GM06990 (cell line): ENCODE measurements at regions not wholly inside any gene's neighbourhood (a gene's known extent, or its start where the extent isn't known, plus 50 kb on each side); places are given as distances from the start of the nearest gene placed in this dataset.
"Not testable (repeated sequence)": the region's sequence is repeated elsewhere in the genome, so short reads cannot be mapped to it uniquely, and the experiment has no call there.

Source experiments
- DNase-seq: peaks from one replicate; pipeline ENCODE4 v3.0.0-alpha.2; 2011; ENCODE audit not compliant: insufficient read length; ENCODE audit errors: extremely low read depth
- H3K27me3 ChIP-seq: replicated peaks from 2 replicates; pipeline ENCODE4 v1.6.0; 2011; ENCODE audit warnings: low read length; ENCODE audit not compliant: control insufficient read depth, insufficient read depth
- H3K36me3 ChIP-seq: 2 replicates; pipeline ENCODE4 v1.5.1; 2011; ENCODE audit warnings: low read length; ENCODE audit not compliant: control insufficient read depth, insufficient read depth
- H3K4me3 ChIP-seq: replicated peaks from 2 replicates; pipeline ENCODE4 v1.5.1; 2011; ENCODE audit warnings: low read depth, mild to moderate bottlenecking, control low read depth, low read length
- TF ChIP-seq, protein P1 (sequence below): IDR thresholded peaks from 2 replicates; pipeline ENCODE4 v1.5.1; 2011; ENCODE audit warnings: low read length, control low read depth, mild to moderate bottlenecking, inconsistent platforms; ENCODE audit not compliant: insufficient read depth, poor library complexity, severe bottlenecking

DNA sequence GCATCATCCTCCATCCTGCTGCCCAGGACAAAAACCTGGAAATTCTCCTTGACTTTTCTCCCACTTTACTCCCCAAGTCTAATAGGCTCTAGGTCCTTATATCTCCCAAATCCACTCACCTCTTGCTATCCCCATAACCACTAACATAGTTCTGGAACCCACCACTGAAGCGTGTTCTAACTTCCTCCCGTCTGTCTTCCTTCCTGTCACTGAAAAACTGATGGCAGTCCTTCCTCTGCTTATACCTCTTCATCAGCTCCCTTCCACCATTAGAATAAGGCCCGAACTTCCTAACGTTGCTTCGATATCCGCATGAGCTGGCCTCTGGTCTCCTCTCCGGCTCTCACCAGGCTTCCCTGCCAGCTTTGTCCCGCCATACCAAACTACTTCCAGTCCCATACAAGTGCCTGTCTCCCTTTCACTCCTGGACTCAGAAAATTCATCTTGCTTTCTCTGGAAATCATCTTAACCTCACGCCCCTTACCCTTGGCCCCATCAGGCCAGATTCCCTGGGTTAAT, 63.0 kb upstream of the BCL2L14 start:
- H3K36me3 ChIP-seq = no peaks in the 10 kb centered on the region
- H3K4me3 ChIP-seq = no peak overlapping the region
- peak; percentile 30 for DNase-seq
- no peaks in the 10 kb centered on the region for H3K27me3 ChIP-seq
- TF ChIP-seq, protein P1, sequence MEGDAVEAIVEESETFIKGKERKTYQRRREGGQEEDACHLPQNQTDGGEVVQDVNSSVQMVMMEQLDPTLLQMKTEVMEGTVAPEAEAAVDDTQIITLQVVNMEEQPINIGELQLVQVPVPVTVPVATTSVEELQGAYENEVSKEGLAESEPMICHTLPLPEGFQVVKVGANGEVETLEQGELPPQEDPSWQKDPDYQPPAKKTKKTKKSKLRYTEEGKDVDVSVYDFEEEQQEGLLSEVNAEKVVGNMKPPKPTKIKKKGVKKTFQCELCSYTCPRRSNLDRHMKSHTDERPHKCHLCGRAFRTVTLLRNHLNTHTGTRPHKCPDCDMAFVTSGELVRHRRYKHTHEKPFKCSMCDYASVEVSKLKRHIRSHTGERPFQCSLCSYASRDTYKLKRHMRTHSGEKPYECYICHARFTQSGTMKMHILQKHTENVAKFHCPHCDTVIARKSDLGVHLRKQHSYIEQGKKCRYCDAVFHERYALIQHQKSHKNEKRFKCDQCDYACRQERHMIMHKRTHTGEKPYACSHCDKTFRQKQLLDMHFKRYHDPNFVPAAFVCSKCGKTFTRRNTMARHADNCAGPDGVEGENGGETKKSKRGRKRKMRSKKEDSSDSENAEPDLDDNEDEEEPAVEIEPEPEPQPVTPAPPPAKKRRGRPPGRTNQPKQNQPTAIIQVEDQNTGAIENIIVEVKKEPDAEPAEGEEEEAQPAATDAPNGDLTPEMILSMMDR = no peak

- H3K27me3 ChIP-seq = no peaks in the 10 kb centered on the region
- no peaks in the 10 kb centered on the region for H3K36me3 ChIP-seq
- TF ChIP-seq, protein P1 = peak; percentile 85
- no peak overlapping the region for H3K4me3 ChIP-seq
- DNase-seq = peak; percentile 55
Measured at GRCh38 chr12:12008232-12008850, 62.4 kb upstream of the BCL2L14 start.

- Histone ChIP-seq H3K36me3 (no peaks in the 10 kb centered on the region), H3K4me3 (no peak overlapping the region), H3K27me3 (no peaks in the 10 kb centered on the region)
- TF ChIP-seq, protein P1 = peak; percentile 66
- DNase-seq = peak; percentile 71
Measured at GRCh38 chr12:12008931-12009611, 61.7 kb upstream of the BCL2L14 start.

GRCh38 chr12:12009749-12010276, 60.9 kb upstream of the BCL2L14 start:
- H3K36me3 ChIP-seq, H3K4me3 ChIP-seq, DNase-seq, H3K27me3 ChIP-seq: not testable (repeated sequence)

DNA sequence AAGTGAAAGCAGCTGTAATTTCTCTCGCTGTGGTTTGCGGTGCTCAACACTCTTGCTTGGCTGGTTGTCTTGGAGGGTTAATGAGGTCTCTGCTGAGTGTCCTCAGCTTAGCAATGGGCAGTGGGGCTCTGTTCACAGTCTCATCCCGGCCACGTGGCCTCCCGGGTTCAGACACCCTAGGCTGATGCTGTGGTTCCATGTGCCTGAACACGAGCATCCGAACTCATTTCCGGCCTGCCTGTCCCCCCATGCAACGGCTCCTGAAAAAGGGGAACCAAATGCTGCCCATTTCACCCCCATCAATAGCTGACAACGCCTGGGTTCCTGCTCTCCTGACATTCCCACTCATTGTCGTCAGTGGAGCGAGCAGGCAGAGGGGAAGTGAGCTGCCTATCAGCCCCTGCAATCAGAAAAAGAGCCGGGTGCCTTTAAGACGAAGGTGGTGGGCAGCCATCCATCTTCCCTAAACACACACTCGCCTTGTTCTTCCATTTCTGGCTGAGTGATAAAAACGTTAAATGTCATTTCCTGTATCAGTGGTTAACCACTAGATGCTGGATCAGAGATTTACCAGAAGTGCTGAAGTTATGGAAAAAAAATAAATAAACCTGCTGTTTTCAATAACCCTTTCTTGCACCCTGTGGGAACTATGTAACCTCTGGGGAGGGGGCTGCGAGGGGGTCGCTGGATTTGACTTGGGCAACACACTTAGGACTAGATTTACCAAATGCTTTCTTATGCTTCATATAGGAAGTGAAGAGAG, 60.3 kb upstream of the BCL2L14 start:
- H3K4me3 ChIP-seq = peak overlapping the region; percentile 10
- H3K27me3 ChIP-seq = no peaks in the 10 kb centered on the region
- TF ChIP-seq, protein P1 = no peak
- DNase-seq = peak; percentile 87
- no peaks in the 10 kb centered on the region for H3K36me3 ChIP-seq

- no peaks in the 10 kb centered on the region for H3K36me3 ChIP-seq
- H3K27me3 ChIP-seq = no peaks in the 10 kb centered on the region
- H3K4me3 ChIP-seq = no peak overlapping the region
- DNase-seq = peak; percentile 42
- TF ChIP-seq, protein P1 = no peak
Measured at GRCh38 chr12:12011880-12012260, 58.9 kb upstream of the BCL2L14 start.
